GM12873 (cell line): ENCODE measurements at regions not wholly inside any gene's neighbourhood (a gene's known extent, or its start where the extent isn't known, plus 50 kb on each side); places are given as distances from the start of the nearest gene placed in this dataset.

Source experiments
- TF ChIP-seq, protein P1 (sequence below): IDR thresholded peaks from 2 replicates; pipeline ENCODE4 v1.5.1; 2012; ENCODE audit warnings: low read depth, mild to moderate bottlenecking, moderate library complexity, low read length, control low read depth; ENCODE audit not compliant: insufficient read depth; ENCODE audit errors: missing control alignments

DNA sequence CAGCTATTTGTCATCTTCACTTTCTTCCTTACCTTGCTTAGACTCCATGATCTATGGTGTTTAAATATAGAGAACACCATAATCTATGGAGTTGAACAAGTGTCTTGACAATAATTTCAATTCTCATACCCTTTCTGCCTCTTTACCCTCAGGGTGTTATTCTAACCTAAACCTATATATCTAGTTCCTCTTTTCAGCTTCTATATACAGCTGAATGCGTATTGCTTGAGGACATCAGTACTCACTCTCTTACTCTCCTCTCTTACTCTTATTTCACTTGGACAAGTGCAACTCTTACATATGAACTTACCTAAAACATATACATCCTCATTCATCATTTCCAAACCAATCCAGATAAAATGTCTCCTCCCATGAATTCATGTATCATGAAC, 187.1 kb downstream of the RAP2B start:
- TF ChIP-seq, protein P1, sequence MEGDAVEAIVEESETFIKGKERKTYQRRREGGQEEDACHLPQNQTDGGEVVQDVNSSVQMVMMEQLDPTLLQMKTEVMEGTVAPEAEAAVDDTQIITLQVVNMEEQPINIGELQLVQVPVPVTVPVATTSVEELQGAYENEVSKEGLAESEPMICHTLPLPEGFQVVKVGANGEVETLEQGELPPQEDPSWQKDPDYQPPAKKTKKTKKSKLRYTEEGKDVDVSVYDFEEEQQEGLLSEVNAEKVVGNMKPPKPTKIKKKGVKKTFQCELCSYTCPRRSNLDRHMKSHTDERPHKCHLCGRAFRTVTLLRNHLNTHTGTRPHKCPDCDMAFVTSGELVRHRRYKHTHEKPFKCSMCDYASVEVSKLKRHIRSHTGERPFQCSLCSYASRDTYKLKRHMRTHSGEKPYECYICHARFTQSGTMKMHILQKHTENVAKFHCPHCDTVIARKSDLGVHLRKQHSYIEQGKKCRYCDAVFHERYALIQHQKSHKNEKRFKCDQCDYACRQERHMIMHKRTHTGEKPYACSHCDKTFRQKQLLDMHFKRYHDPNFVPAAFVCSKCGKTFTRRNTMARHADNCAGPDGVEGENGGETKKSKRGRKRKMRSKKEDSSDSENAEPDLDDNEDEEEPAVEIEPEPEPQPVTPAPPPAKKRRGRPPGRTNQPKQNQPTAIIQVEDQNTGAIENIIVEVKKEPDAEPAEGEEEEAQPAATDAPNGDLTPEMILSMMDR, result no peak

DNA sequence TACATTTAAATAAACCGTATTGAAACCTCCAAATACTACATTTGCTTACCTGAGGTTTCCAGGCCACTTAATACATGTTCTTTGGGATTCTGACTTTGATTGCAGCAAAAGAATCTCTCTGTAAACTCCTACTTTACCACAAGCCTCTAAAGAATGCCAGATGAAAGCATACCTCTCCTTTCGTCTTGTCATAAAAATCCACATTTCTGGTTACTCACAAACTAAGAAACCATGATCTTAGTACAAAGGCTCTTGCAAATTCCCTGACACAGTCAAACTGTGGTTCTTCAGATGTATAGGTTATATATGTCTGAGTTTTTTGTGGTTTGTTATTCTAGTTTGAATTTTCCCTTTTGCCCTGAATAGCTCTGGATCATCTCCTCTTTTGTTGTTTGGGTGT, 188.4 kb downstream of the RAP2B start:
- TF ChIP-seq, protein P1, result no peak

DNA sequence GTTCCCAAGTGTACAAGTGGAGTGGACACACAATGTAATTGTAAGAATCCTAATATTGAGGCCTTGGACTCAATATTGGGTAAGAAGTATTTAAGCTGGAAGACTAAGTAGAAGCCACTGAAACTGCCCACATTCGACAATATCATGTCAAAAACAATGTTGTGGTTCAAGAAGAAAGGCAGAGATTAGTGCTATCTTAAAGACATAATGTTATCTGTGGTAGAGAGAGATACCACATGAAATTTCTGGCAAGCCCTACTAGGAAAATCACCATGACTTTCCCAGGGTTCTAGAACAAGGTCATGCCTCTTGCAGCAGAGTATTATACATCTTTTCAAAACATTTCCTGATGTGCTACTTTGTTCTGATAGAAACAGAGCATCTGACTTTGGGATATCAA, 192.6 kb downstream of the RAP2B start:
- TF ChIP-seq, protein P1, result no peak

DNA sequence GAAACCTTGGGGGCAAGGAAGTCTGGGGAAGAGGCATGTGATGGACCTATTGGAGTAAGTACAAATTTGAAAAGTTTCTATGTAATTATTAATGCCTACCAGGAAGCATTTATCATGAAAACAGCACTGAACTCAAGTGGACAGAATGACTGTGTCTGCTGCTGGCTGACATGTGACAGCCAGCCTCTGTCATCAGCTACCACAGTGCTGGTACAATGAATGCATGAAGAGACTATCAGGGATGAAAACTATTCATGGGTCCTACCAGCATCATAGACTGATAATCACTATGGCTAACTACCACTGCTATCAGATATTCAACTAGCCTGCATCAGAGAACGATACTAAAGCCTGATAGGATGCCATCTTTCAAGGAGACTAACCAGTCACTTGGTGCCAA, 193.5 kb downstream of the RAP2B start:
- TF ChIP-seq, protein P1, result no peak

DNA sequence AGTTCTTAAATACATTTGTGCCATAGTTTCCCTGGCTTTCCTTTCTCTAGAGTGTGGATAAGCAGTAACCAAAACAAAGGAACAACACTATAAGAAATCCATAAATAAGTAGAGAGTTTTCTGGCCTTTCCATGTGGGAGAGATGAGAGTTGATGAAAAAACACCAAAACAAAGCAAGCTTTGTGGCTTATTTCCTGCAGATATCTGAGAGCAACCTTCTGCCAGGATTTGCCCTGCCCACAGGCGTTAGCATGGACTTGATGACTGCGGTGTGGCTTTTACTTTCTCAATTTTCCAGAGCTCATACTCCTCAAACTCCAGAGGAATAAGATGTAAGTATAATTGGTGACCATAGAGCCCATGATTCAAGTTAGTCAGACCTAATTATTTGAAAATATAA, 194.9 kb downstream of the RAP2B start:
- TF ChIP-seq, protein P1, result no peak

DNA sequence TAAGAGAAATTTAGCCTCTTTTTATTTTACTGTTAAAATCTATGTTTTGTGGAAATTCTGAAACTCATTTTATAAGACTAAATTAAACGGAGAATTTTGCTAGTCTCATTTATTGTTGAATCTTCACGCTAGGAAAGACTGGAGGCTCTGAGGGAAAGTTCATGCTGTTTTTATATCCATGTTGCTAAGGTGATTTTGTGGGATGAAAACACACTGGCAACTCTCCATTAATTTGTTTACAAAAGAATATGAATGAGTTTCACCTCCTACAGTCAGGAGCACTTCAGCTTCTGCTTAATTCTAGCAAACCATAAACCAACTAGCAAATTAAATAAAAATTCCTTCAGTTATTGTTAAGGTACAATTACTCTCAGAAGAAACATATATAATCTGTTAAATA, 195.4 kb downstream of the RAP2B start:
- TF ChIP-seq, protein P1, result no peak

DNA sequence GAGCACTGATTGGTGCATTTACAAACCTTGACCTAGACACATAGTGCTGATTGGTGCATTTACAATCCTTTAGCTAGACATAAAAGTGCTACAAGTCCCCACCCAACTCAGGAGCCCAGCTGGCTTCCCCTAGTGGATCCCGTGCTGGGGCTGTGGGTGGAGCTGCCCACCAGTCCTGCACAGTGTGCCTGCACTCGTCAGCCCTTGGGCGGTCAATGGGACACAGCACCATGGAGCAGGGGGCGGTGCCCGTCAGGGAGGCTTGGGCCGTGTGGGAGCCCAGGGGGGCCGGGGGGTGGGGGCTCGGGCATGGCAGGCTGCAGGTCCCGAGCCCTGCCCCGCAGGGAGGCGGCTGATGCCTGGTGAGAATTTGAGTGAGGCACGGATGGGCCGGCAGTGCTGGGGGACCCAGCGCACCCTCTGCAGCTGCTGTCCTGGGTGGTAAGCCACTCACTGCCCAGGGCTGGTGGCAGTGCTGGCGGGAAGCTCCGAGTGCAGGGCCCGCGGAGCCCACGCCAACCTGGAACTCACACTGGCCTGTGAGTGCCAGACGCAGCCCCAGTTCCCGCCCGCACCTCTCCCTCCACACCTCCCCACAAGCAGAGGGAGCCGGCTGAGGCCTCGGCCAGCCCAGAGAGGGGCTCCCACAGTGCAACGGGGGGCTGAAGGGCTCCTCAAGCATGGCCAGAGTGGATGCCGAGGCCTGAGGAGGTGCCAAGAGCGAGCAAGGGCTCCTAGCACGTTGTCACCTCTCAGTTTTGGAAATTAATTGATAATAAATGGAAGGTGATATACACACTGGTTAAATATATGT, 207.7 kb downstream of the RAP2B start:
- TF ChIP-seq, protein P1, result no peak

DNA sequence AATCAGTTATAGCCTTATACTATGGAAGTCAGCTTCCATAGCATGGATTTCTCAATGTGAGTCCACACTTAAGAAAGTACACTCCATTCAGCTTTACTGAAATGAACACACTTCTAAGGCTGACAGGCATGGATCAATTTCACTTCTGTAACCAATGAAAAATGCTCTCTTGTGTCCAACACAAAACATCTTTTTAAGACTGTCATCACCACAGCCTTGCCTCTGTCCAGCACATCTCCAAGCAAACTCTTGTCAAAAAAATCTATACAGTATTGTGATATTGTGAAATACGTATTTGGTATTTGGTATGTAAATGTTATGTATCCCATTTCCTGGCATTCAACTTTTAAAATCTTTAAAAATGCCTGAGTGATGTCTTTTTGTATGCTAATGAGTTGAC, 208.7 kb downstream of the RAP2B start:
- TF ChIP-seq, protein P1, result no peak
